GM18868 (cell line): ENCODE measurements at regions not wholly inside any gene's neighbourhood (a gene's known extent, or its start where the extent isn't known, plus 50 kb on each side); places are given as distances from the start of the nearest gene placed in this dataset.
"Not testable (repeated sequence)": the region's sequence is repeated elsewhere in the genome, so short reads cannot be mapped to it uniquely, and the experiment has no call there.

Experiments used
- ATAC-seq: cut with Tn5 transposase; IDR thresholded peaks from one replicate; pipeline ENCODE4 v1.9.1; 2021; ENCODE audit warnings: mild to moderate bottlenecking, moderate library complexity; ENCODE audit not compliant: unreplicated experiment

DNA sequence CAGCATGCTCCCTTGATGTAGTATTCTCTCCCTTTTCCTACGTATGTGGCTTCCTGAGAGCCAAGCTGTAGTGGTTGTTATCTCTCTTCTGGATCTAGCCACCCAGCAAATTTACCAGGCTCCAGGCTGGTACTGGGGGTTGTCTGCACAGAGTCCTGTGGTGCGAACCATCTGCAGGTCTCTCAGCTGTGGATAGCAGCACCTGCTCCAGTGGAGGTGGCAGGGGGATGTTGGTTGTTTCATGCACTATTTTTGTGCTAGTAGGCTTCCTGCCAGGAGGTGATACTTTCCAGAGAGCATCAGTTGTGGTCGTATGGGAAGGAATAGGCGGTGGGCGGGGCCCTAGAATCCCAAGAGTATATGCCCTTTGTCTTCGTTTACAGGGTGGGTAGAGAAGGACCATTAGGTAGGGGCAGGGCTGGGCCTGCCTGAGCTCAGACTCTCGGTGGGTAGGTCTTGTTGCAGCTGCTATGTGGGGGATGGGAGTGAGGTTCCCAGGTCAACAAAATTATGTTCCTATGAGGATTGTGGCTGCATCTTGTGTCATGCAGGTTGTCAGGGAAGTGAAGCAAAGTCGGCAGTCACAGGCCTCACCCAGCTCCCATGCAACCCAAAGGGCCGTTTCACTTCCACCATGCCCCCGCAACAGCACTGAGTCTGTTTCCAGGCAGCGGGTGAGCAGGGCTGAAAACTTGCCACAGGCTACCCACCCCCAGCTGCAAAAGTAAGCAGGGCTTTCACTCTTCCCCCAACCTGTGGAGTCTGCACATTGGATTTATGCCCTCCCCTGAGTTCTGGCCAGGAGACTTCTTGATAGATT is 1139.5 kb downstream of the BCL11A start:
- ATAC-seq: no peak

GRCh38 chr2:59399126-59399525 is 1154.3 kb downstream of the BCL11A start:
- no peak for ATAC-seq

- no peak for ATAC-seq
Measured at GRCh38 chr2:59398081-59398480, 1155.4 kb downstream of the BCL11A start.

DNA sequence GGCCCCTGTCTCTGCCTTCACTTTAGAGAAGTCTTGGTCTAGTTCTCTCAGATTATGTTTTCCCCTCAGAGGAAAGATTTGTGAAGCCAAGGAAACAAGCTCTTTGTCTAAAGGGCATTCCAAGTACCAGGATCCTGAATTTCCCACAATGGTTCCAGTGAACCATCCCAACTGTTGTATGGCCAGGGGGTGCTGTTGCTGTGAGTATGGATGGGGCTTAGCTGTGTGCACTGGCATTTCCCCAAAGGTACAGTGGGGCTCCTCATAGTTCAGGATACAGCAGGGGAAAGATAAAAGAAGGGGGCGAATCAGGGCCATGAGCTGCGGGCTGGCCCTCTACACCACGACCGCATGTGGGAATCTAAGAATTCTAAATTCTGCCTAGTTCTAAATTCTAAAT is 1154.0 kb upstream of the FANCL start:
- ATAC-seq: no peak

DNA sequence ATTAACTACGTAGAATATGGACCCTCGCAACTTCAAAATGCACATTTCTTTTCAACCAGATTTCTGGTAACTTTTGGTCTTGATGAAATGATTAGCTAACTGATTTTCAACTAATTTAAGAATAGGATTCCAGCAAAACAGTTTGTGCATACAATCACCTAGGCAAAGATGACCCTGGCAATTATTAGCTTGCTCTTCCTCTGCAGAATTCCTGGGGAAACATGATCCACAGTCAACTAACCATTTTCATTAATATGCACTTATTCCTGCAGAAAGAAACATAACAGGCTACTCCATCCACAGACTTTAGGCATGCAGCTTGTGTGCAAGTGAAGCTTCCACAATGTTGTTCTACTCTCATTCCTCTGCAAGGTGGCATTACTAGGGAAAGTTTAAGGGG is 1150.8 kb upstream of the FANCL start:
- no peak for ATAC-seq

DNA sequence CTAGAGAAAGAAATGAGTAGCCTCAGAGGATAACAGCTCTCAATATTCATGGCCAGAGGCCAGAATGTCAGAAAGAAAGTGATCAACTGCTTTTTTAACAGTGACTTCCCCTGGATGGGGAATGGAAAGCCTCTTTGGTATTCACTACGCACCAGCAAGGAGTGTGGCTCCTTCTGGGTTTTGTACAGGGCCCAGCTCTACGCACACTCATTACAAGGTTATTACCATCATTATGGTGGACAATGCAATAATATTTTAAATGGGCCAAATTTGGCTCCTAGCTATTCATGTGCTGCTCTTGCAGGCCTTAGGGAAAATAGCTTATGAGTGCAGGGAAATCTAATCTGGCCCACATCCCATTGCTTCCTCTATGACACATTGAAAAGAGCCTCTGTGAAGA is 1149.5 kb upstream of the FANCL start:
- ATAC-seq: no peak

DNA sequence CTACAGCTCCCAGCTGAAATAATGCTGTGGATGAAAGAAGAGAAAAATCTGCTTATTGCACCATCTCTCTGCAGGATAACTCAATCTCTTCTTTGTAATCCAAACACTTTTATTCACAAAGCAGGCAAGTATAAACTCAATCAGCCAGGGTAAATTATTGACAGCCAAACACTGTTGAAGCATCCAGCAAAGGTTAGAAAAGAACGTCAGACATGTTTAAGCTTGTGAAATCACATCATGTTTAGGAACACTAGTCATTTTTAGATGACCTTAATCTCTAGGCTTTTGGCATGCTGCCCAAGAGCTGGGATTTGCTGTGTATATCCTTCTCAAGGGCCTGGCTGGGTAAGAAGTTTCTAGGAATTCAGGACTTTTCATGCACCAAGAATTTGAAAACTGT is 1148.1 kb upstream of the FANCL start:
- no peak for ATAC-seq

DNA sequence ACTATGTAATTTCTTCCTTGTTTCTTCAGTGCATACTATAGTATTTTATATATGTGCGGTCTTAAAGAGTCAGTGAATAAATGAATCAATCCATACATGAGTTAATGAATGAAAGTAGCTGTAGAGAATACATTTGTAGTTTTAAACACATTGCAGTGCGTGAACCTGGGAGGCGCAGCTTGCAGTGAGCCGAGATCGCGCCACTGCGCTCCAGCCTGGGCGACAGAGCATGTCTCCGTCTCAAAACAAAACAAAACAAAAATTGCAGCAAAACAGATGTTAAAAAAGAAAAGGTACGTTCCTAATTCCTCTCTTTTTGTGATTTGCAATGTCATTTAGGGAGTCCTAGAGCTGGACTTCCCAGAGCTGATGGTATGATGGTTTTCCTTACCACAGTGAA is 1144.8 kb upstream of the FANCL start:
- ATAC-seq: no peak

GRCh38 chr2:59383473-59383872 is 1142.3 kb upstream of the FANCL start:
- ATAC-seq: no peak

GRCh38 chr2:59378127-59378526 is 1137.0 kb upstream of the FANCL start:
- ATAC-seq: no peak

- ATAC-seq: no peak
Measured at GRCh38 chr2:59366288-59366687, 1125.2 kb upstream of the FANCL start.

DNA sequence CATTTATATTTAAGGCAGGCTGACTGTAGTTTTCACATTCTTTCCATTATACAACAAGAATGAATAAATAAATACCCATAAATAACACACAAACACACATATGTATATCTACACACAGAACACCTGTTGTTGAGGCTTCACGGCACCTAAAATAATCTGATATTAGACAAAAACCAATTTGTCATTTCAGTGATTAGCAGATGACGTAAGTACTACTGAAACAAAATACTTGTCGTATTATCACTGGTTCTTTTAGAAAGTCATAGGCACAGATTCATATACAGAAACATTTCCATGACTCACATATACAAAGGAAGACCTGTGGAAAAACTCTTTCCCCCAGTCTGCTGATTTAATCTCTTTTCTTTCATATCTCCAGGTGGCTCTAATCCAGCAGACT is 1113.4 kb upstream of the FANCL start:
- ATAC-seq: no peak

GRCh38 chr2:59353306-59353921 is 1112.3 kb upstream of the FANCL start:
- no peak for ATAC-seq

GRCh38 chr2:59342166-59342565 is 1101.0 kb upstream of the FANCL start:
- ATAC-seq: no peak

- no peak for ATAC-seq
Measured at GRCh38 chr2:59339837-59340207, 1098.7 kb upstream of the FANCL start.

DNA sequence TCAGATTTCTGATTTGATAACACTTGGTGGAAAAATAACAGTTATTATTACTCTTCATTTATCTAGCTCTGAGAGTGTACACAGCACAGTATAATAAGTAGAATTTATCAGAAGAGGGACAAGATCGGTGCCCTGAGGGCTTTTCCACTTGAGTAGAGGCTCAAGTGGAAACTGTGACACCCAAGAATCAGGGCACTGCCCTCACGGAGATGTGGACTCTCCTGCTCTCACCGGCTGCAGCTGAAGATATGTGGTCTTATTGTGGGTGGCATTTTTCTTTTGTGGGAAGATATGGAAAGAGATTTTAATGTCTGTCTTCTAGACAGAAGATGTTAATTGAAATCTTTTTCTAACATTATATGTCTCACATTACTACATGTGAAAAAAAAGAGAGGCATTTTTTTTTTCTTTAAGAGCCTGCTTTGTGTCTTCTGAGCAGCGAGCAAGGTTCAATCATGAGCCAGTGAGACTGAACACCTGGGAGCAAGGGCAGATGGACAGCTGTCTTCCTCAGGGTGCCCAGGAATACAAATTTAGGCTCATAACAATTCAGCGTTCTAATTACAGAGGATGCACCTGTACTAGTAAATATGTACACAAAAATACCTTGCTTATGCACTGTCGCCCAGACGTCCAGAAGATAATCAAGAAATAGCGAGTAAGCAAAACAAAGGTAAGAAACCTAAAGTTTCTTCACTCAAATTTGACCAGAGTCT is 1098.2 kb upstream of the FANCL start:
- ATAC-seq: no peak

GRCh38 chr2:59333007-59333406 is 1091.9 kb upstream of the FANCL start:
- ATAC-seq: no peak

GRCh38 chr2:59326581-59327365 is 1085.6 kb upstream of the FANCL start:
- not testable (repeated sequence) for ATAC-seq

GRCh38 chr2:59322870-59323269 is 1081.7 kb upstream of the FANCL start:
- no peak for ATAC-seq

DNA sequence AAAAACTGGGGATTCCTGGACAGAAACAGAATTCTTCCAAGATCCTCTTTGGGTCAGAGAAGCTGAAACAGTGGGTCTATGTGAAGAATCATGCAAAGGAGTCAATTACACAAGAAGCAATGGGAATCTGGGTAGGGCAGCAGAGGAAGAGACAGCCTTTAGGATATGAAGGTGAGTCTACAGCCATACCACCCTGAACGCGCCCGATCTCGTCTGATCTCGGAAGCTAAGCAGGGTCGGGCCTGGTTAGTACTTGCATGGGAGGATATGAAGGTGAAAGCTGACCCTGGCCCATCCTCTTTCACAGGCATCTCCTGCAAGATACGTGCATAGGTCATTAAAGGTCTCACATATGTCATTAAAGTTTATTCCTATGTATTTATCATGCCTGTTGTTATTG is 1080.9 kb upstream of the FANCL start:
- no peak for ATAC-seq

DNA sequence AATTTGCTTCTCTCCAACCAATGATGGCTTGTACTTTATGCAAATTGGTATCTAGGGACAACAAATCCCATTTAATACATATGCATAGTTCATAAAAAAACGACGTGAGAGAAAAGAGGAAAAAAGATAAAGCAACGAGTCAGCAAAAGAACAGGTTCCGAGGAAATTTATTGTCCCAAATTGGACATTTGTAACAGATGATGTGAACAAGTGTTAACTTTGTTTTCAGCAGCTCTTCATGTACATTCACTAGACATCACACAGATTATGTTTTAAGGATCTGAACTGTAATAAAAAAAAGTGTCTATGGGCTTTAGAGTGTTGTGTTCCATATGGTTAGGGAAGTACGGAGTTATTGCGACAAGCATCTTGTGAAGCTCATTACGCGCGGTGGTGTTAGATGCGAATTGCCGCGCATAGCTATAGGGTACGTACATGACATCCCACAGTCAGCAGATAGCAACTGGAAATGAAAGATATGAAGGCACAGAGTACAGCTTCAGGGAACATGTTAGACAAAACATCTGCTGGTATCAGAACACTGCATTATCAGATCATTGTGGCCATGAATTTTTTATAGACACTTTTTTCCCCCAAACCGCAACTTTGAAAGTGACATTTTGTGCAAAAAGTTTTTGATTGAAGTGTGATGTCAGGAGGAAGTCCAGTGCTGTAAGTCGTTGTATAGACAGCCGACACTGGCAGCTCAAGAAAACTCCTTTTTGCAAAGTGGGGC is 1073.1 kb upstream of the FANCL start:
- no peak for ATAC-seq
